ENCODE measurements at regions not wholly inside any gene's neighbourhood (a gene's known extent, or its start where the extent isn't known, plus 50 kb on each side); places are given as distances from the start of the nearest gene placed in this dataset.

DNA sequence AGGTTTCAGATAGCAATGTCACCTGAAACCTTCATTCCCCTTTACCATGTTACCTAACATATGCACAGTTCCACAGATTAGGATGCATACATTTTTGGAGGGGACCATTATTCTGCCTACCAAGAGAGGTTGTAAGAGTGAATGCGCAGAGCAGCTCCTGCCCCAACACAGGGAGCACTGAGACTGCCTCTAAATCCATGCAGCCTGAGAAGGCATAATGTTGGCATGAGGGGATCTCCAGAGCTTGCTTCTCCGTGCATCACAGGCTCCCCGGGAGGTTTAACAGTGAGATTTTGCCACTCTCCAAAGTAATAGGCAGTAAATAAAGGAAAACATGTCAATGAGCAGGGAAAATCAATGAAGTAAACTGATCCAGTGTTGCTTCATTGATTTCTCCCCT lies 410.8 kb downstream of the PCDH7 start:
- TF ChIP-seq GATA2 (IDR thresholded peaks at IDR 0.05; ENCODE audit: low read depth, low read length), result no peak
- no peak for TF ChIP-seq GATA3 (IDR thresholded peaks at IDR 0.05; ENCODE audit: low read depth, low read length)

Measured in SH-SY5Y (cell line).